ENCODE measurements at regions not wholly inside any gene's neighbourhood (a gene's known extent, or its start where the extent isn't known, plus 50 kb on each side); places are given as distances from the start of the nearest gene placed in this dataset.
A peak's percentile ranks its signal among the peaks of the same experiment; 100 is the strongest.

- DNase-seq (ENCODE audit: low spot score) (no peak), ATAC-seq (peak; percentile 21)
Observed at GRCh38 chr20:50415021-50415515, 95.1 kb upstream of the PTPN1 start.

- DNase-seq (ENCODE audit: low spot score) (peak; percentile 100), ATAC-seq (peak; percentile 90)
Observed at GRCh38 chr20:50415516-50416268, 94.5 kb upstream of the PTPN1 start.

GRCh38 chr20:50416269-50417022 is 93.7 kb upstream of the PTPN1 start:
- DNase-seq (ENCODE audit: low spot score), result no peak
- ATAC-seq, result peak; percentile 2

GRCh38 chr20:50417023-50417329 is 93.2 kb upstream of the PTPN1 start:
- DNase-seq (ENCODE audit: low spot score), result no peak
- ATAC-seq, result no peak

GRCh38 chr20:50417484-50418235 is 92.5 kb upstream of the PTPN1 start:
- no peak for DNase-seq (ENCODE audit: low spot score)

GRCh38 chr20:50418890-50419642 is 91.1 kb upstream of the PTPN1 start:
- ATAC-seq, result peak; percentile 21
- DNase-seq (ENCODE audit: low spot score), result no peak

More at GRCh38 chr20:50417484-50418235, 92.5 kb upstream of the PTPN1 start:
- no peak for ATAC-seq

- no peak for ATAC-seq
- no peak for DNase-seq (ENCODE audit: low spot score)
Observed at GRCh38 chr20:50420380-50420779, 89.8 kb upstream of the PTPN1 start.

- DNase-seq (ENCODE audit: low spot score), result no peak
- ATAC-seq, result no peak
Observed at GRCh38 chr20:50421356-50422340, 88.5 kb upstream of the PTPN1 start.

- ATAC-seq, result no peak
- DNase-seq (ENCODE audit: low spot score), result no peak
Observed at GRCh38 chr20:50423758-50424157, 86.4 kb upstream of the PTPN1 start.

- DNase-seq (ENCODE audit: low spot score), result no peak
- ATAC-seq, result no peak
Observed at GRCh38 chr20:50425076-50425475, 85.1 kb upstream of the PTPN1 start.

- no peak for DNase-seq (ENCODE audit: low spot score)
- ATAC-seq, result peak; percentile 85
Observed at GRCh38 chr20:50426866-50427718, 83.1 kb upstream of the PTPN1 start.

- ATAC-seq (peak; percentile 23), DNase-seq (ENCODE audit: low spot score) (no peak)
Observed at GRCh38 chr20:50427719-50428083, 82.5 kb upstream of the PTPN1 start.

- ATAC-seq (no peak), DNase-seq (ENCODE audit: low spot score) (no peak)
Observed at GRCh38 chr20:50428097-50428828, 81.9 kb upstream of the PTPN1 start.

GRCh38 chr20:50429412-50429811 is 80.8 kb upstream of the PTPN1 start:
- ATAC-seq, result no peak
- DNase-seq (ENCODE audit: low spot score), result no peak

GRCh38 chr20:50431066-50431450 is 79.1 kb upstream of the PTPN1 start:
- no peak for ATAC-seq
- DNase-seq (ENCODE audit: low spot score), result no peak

- no peak for ATAC-seq
Observed at GRCh38 chr20:50433001-50433761, 77.0 kb upstream of the PTPN1 start.

GRCh38 chr20:50434321-50434652 is 75.9 kb upstream of the PTPN1 start:
- ATAC-seq (no peak), DNase-seq (ENCODE audit: low spot score) (no peak)

More at GRCh38 chr20:50433001-50433761, 77.0 kb upstream of the PTPN1 start:
- DNase-seq (ENCODE audit: low spot score), result no peak
